ENCODE measurements at regions not wholly inside any gene's neighbourhood (a gene's known extent, or its start where the extent isn't known, plus 50 kb on each side); places are given as distances from the start of the nearest gene placed in this dataset.

DNA sequence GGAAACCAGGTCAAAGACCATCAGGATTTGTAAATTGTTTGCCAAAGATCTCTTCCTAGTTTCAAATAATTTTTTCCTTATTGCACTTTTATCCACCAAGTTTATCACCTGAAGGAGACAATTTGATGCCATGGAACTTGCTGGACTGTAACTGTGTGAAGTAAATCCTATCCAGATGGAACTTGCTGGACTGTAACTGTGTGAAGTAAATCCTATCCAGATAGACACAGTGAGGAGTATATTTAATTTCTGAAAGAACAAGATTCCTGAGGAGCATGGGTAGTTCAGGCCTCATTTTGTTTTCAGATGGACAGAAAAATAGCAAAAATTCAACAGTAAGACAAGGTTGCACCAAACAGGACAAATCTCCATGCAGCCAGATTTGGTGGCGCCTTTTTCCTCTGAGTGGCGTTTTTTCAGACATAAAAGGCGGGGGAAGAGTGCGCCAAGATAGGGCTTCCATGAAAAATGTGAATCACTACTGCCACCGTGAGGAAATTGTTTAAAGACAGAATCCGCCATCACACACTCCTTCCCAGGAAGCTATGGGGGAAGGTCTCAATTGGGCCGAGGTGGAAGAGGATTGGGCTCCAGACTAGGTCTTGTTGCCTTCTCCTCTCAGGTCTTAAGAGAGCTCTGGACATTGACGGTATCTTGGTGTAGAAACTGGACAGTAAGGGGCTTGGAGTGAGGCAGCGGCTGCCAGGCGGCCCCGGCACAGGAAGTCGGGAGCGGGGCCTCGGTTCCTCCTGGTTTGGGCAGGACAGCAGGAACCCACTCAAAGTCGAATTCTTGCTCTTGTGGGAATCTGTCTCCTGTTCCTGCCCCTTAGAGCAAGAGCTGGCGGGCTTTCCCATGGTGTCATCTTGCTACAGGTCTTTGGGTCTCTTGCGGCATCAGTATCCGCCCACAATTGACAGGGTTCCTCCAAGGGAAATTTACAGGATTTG is 234.7 kb downstream of the OR13H1 start:
- DNase-seq (ENCODE audit: low read depth): peak; percentile 43

DNA sequence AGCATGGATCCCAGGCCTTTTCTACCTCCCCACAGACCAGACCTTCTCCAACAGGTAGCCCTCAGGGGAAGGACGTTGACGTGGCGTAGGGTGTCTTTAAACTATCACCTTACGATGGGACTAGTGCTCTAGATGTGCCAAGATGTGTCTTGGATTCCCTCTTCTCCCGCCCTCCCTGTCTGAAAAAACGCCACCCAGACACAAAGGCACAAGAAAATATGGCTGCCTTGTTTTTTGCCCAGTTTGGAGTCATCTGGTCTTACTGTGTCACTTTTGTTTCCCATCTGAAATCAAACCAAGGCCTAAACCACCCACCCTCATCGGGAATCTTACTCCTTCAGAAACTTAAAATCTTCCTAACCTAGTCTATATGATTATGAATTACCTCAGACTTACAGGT is 235.4 kb downstream of the OR13H1 start:
- no peak for DNase-seq (ENCODE audit: low read depth)

DNA sequence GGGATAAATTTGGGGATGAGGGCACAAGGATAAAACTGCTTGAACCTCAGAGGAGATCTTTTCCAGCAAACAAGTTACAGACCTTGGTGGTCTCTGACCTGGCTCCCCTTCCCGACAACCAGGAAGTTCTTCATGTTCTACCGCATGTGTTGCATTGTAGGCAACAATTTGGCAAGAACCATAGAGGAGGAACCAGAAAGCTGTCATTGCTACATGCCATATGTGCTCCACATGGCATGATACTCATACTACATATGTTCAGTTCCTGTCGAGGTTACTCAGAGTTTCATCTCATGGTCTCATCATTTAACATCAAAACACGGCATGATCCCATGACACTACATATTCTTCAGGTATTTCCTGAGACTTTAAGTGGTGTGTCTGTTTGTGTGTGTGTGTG is 235.9 kb downstream of the OR13H1 start:
- DNase-seq (ENCODE audit: low read depth): no peak

DNA sequence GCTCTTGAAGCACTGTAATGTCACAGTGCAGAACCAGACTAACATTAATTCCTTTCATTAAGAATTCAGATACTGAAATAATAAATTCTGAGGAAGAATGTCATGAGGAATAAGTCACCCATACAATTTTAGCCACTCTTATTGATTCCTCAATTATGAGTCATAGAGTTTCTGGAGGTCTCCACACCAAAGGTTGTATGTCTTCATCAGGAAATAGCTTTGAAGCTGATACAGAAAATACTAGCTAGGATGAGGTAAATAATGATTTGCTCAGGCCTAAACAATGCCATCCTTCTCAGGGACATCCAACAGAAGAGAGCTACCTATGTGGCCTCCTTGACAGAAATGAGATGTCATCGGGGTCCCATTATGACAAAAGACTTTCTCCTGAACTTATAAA is 238.8 kb downstream of the OR13H1 start:
- DNase-seq (ENCODE audit: low read depth): no peak

DNA sequence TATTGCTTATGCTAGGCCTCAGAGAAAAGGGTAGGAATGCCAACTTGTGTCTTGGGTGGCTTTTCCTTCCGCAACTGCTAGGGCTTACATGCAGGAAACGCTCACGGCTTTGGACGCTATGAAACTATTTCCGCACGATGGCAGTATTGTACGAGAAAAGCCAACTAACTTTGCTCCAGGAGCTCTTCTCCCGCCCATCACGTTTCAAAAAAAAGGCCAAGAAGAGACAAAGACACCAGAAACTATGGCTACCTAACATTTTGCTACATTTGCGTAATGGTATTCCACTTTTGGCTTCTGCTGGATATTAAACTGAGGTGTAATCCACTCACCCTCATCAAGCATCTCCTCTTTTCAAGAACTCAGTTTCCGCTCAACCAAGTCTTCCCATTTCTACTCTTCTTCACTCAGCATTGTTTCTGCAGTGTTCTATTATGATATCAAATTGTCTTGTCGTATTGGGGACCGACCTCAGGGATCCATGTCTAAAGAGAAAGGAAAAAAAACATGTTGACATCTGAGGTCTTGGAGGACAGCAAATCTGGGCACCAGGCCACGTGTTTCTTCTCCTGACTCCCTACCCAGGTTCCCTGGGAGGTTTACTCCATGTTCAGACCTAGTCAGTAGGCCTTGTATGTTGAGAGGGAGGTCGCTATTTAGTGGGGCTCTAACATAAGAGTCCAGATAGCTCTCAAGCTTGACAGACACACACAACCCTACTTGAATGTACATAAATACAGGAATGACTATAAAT is 239.4 kb upstream of the STK26 start:
- DNase-seq (ENCODE audit: low read depth): peak; percentile 49

DNA sequence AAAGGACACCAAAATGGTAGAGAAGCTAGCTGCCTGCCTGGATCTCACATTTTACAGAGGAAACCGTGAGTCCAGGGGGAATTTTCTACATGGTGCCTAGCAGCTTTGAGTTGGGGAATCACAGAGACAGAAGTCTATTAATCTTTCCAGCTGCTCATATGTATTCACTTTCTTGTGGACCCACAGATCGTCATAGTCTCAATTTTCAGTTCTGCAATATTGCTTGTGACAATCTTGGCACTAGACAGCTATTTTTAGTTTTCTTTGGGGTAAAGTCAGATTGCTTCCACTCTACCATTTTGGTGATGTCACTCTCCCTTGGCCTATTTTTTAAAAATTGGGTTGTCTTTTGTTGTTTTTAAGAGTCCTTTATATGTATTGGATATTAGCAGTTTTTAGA is 233.4 kb upstream of the STK26 start:
- no peak for DNase-seq (ENCODE audit: low read depth)

DNA sequence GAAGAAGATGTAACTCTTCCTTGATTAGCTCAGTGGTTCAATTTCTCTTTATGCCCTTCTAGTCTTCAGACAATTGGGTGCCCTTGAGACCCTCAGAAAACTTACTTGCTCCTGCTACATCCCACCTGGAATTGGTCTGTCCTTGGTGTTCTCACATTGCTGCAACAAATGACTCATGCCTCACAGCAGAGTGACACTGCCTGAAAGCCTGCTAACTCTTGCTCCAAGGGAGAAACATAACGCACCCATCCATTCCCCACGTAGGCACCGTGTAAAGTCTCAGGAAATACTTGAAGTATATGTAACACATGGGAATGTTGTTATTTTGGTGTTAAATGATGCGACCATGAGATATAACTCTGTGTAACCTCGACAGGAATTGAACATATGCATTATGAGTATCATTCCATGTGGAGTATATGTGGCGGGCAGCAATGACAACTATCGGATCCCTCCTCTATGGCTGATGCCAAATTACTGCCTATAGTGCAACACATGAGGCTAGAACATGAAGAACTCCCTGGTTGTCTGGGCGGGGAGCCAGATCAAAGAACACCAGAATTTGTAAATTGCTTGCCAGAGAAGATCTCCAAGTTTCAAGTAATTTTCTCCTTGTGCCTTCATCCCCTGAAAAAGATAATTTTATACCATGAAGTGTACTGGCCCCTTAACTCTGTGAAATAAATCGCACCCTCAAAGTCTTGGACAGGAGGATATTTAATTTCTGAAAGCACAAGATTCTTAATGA is 231.3 kb upstream of the STK26 start:
- no peak for DNase-seq (ENCODE audit: low read depth)

DNA sequence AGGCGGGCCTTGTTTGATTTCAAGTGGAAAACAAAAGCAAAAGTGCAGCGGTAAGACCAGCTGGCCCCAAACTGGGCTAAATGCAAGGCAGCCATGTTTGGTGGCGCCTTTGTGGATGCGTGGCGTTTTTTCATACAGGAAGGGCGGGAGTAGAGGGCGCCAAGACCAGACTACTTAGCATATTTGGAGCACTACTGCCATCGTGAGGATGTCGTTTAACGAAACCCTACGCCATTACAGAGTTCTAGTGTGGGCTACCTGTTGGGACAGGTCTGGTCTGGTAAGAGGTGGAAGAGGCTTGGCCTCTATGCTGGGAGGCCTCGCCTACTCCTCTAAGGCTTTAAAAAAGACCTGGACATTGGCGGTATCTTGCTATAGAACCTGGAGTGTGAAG is 230.7 kb upstream of the STK26 start:
- DNase-seq (ENCODE audit: low read depth): peak; percentile 78

DNA sequence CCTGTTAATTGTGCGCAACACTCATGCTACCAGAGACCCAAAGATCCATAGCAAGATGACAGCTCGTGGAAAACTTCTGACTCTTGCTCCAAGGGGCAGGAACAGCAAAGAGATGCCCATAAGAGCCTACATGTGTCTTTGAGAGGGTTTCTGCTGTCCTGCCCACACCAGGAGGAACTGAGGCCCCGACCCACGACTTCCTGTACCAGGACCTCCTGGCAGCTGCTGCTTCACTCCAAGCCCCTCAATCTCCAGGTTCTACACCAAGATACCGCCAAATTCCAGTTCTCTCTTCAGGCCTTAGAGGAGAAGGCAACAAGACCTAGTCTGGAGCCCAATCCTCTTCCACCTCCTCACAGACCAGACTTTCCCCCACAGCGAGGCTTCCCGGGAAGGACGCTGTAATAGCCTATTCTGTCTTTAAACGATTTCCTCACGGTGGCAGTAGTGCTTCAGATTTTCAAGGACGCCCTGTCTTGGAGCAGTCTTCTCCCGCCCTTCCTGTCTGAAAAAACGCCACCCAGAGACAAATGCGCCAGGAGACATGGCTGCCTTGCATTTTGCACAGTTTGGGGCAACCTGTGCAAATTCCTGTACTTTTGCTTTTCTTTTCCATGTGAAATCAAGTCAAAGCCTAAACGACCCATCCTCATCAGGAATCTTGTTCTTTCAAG is 230.2 kb upstream of the STK26 start:
- peak; percentile 72 for DNase-seq (ENCODE audit: low read depth)

DNA sequence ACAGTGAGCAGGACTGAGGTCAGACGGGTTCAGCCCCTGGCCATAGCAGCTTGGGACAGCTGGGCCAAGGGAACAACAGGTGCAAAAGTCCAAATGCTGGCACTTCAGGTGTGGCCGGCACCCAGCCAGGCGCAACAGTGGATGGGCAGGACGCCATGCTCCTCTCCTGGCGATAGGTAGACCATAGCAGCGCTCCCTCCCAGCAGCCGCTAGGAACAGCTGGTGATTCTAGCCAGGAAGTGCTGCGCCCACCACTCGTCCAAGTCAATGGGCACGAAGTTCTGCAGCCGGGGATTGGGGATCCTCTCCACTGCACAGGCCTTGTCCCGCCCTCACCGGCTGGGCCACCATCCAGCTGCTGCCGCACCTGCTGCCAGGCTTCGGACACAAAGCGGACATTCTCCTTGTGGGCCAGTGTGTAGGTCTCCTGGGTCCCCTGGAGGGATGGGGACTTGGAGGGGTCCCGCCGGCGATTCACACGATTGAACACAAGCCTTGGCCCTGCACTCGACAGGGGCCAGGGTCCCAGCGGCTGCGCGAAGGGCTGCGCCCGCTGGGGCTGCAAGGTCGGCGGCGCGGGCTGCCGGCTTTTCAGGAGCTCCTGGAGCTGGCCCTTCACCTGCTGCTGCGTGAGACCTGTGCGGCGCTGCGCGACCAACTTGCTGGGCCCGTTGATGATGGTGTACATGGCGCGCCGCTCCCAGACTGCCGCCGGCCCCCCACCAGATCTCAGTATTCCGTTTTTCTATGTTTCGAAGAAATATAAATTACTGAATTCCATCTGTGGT is 227.5 kb upstream of the STK26 start:
- DNase-seq (ENCODE audit: low read depth): no peak

DNA sequence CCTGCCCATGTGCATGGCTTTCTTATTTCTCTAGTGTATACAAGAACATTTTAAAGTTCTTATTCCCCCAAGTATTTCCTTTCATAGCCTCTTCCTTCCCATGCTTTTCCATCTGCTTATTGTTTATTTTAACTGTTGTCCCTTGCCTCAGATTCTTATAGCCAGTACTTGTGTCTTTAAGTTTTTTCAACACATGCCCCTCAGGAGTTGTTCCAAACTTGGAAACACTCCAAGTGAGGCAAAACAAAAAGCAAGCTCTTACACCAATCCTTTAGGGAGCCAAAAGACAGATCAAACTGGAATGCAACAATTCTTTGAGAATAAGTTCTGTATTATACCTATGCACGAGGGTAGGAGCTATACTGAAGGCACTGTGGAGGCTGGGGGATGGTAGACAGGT is 222.0 kb upstream of the STK26 start:
- DNase-seq (ENCODE audit: low read depth): no peak

DNA sequence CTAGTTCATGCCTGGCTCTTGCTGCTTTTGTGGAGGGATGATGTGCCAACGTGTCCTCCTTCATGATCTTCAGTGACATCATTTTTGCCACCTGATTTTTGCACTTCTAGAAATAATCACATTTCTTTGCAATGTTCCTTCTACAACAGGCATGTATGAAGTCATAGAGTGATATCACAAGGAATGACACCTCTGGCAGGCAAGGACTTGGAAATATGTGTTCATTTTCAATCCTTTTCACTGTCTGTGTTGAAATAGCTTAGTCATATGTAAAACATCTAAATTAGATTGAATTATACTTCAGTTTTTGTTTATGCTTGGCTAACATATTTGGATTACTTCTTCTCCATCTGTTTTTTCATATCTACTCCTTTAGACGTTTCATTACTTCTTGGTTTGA is 221.2 kb upstream of the STK26 start:
- DNase-seq (ENCODE audit: low read depth): no peak

DNA sequence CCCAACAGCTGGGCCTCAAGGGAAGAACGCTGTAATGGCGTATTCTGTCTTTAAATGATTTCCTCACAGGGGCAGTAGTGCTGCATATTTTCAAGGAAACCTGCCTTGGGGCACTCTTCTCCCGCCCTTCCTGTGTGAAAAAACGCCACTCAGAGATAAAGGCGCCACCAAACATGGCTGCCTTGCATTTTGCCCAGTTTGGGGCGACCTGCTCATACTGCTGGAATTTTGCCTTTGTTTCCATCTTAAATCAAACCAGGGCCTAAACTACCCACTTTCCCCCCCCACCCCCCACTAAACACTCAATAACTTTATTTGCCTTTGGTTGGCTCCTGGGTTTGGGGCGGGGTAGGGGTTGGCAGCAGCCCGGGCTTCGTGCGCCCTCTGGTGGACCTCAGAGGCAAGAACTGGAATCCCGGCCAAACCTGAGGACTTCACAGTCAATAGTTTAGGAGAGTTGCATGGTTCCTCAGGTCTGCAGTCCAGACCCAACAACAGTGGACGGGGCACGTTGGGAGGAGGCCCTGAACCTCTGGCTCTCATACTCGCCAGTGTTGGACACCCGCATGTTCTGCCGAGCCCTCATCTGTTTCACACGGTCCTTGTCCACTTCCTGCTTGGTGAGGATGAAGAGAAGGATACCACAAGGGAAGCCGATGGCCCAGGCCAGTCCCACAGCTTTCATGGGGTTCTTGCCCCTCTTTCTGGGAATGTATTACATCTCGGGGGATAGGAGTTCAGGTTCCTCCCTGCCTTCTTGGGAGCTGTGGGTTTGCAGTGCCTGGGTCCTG is 220.1 kb upstream of the STK26 start:
- DNase-seq (ENCODE audit: low read depth): peak; percentile 53

DNA sequence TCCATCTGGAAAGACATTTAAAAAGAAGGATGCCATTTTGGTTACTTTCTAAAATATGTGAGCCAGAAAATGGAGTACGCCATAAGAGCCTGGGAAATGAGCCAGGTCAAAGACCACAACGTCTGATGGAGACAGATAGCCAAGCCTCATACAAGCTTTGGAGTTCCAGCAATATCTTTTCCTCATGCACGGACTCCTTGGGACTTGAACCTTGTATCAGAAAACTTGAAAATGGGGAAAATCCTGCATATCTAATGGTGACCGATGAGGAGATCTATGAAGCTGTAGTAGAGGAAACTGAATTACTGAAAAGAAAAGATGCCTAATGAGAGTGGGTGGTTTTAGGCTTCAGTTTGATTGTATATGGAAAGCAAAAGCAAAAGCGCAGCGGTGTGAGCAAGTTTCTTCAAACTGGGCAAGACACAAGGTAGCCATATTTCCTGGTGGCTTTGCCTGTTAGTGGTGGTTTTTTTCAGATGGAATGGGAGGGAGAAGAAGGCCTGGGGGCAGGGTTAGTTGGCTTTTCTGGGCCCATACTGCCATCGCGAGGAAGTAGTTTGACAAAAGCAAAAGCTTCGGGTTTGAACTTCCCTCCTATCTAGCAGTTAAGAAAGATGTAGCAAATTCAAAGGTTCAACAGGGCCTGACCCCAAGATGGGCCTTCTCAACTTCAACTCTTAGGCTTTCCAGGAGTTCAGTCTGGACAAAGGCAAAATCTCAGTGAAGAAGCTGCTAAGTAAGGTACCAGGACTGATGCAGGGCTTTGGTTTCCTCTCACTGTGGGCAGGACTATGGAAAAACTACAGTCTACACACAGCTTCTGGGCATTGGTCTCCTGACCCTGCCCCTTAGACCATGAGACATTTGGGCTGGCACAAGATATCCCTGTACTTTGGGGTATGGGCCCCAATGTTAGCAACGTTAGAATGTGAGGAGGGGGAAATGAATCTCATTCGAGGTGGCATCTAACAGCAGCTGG is 210.0 kb upstream of the STK26 start:
- peak; percentile 76 for DNase-seq (ENCODE audit: low read depth)

DNA sequence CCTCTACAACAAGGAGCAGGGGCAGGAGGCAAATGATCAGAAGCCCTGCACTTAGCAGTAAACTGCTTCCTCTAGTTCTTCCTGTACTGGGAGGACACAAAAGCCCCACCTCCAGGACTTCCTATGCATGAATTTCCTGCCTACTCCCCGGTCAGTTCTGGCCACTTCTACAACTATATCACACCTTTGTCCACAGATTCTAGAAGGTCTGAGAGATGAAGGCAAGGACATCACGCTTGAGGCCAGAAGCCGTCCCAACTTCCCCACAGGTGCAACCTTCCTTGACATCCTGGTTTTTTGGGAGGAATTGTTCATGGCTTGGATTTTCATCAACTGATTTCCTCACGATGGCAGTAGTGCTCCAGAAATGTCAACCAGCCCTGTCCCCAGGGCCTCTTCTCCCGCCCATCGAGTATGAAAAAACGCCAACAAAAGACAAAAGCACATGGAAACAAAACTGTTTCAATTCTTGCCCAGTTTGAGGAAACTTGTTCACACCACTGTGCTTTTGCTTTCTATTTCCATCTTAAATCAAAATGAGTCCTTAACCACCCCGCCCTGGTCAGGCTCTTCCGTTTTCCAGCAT is 206.5 kb upstream of the STK26 start:
- DNase-seq (ENCODE audit: low read depth): peak; percentile 65

DNA sequence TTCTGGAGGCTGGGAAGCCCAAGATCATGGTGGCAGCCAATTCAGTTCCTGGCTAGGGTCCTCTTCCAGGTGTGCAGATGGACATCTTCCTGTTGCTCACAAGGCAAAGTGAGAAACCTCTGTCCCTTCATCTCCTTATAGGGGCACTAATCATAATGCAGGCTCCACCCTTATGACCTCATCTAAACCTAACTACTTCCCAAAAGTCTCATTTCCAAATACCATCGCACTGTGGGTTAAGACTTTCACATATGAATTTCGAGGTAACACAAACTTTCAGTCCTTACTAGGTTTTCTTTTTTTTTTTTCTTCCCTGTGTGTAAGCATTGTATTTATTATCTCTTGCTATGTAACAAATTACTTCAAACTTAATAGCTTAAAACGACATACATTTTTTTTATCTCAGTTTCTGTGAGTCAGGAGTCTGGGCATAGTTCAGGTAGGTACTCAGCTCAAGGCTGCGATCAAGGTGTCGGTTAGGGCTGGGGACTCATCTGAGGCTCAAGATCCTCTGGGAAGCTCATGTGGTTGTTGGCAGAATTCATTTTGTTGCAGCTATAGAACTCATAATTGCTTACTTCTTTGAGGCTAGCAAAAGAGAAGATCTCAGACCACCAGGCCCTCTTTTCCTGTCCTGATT is 204.7 kb upstream of the STK26 start:
- no peak for DNase-seq (ENCODE audit: low read depth)

DNA sequence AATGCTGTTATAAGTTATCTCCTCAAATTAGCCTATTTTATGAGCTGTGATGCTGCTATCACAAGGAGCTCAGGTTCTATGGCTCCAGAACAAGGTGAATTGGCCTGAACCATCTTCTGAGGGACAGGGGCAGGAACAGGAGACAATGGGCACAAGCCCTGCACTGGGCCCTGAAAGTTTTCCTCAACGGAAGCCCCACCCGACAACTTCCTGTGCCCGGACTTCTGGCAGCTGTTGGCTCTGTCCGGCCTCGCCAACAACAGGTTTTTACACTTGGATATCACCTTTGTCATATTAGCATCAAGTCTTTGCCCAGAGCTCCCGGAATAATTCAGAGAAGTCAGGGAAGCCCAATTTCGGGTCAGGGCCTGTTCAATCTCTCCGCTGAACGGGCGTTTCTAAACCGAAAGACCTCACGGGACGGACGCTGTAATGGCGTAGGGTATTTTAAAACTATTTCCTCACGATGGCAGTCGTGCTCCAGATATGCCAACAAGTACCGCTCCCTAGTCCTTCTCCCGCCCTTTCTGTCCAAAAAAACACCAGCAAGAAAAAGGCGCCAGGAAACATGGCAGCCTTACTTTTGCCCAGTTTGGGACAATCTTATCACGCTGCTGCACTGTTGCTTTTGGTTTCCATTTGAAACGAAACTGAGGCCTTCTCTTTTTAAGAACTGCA is 201.0 kb upstream of the STK26 start:
- peak; percentile 50 for DNase-seq (ENCODE audit: low read depth)

DNA sequence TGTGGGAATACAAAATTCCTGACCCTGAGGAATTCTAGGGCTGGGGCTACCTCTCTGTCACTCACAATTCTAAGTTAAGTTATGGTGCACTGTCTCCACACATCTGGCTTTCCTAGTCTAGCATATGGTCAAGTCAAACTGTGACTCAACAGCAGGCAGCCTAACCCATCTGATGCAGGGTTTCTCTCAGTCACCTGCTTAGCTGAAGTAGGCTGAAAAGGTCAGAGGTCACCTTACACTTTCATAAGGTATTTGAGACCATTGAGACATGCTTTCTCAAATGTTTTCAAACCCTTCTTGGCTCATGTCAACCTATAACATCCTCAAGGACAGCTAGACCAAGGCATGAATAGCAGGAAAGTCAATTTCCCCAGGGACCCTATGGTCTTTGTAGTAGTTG is 196.5 kb upstream of the STK26 start:
- DNase-seq (ENCODE audit: low read depth): no peak
